ENCODE measurements at regions not wholly inside any gene's neighbourhood (a gene's known extent, or its start where the extent isn't known, plus 50 kb on each side); places are given as distances from the start of the nearest gene placed in this dataset.

- Histone ChIP-seq H3K4me1 (ENCODE audit: control insufficient read depth, insufficient read depth, low read length) (no peaks in the 10 kb centered on the region), H3K9me3 (ENCODE audit: control insufficient read depth, low read length) (no peaks in the 10 kb centered on the region), H3K9ac (ENCODE audit: low read length) (no peak overlapping the region), H3K4me3 (ENCODE audit: low read length) (no peak overlapping the region), H3K27me3 (replicated peaks; ENCODE audit: control insufficient read depth, insufficient read depth, low read length) (peaks cover 23% of the 10 kb centered on the region), H3K36me3 (ENCODE audit: control insufficient read depth, insufficient read depth, low read length, severe bottlenecking) (no peaks in the 10 kb centered on the region)
- DNase-seq (ENCODE audit: low read depth), result no peak
Observed at GRCh38 chr2:15788830-15789229, 151.5 kb upstream of the MYCN start.

DNA sequence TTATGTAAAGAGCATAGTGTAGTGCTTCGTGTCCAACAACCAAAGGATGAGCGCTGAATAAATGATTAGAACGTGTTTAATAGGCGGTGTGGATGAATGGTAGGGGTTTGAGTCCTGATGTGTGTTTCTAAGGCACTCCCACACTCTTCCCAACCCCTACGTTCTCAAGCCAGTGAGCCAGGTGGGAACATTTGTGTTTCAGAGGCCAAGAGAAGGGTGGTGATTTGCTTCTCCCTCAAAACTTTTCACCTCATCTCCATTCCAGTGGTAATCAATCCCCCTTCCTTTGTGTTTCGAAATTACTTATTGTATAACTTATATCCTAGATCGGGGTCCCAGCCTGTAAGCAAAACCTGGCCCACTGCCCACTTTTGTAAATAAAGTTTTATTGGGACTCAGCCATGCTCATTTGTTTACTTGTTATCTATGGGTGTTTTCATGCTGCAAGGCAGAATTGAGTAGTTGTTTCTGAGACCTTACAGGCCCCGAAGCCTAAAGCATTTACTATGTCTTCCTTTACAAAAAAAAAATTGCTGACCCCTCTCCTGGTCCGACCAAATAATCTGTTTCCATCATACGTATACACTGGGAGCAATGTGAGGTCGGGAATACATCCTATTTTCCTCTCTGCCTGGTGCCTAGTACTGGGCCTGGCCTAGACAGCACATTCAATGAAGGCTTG, 150.8 kb upstream of the MYCN start:
- Histone ChIP-seq H3K4me3 (ENCODE audit: low read length) (no peak overlapping the region), H3K9ac (ENCODE audit: low read length) (no peak overlapping the region), H3K36me3 (ENCODE audit: control insufficient read depth, insufficient read depth, low read length, severe bottlenecking) (no peaks in the 10 kb centered on the region), H3K27me3 (replicated peaks; ENCODE audit: control insufficient read depth, insufficient read depth, low read length) (peaks cover 27% of the 10 kb centered on the region), H3K4me1 (ENCODE audit: control insufficient read depth, insufficient read depth, low read length) (no peaks in the 10 kb centered on the region), H3K9me3 (ENCODE audit: control insufficient read depth, low read length) (no peaks in the 10 kb centered on the region)
- no peak for DNase-seq (ENCODE audit: low read depth)

GRCh38 chr2:15790326-15790725, 150.0 kb upstream of the MYCN start:
- peaks cover 27% of the 10 kb centered on the region for H3K27me3 ChIP-seq (replicated peaks; ENCODE audit: control insufficient read depth, insufficient read depth, low read length)
- H3K4me1 ChIP-seq (ENCODE audit: control insufficient read depth, insufficient read depth, low read length), result no peaks in the 10 kb centered on the region
- no peak overlapping the region for H3K4me3 ChIP-seq (ENCODE audit: low read length)
- no peak overlapping the region for H3K9ac ChIP-seq (ENCODE audit: low read length)
- no peaks in the 10 kb centered on the region for H3K9me3 ChIP-seq (ENCODE audit: control insufficient read depth, low read length)
- H3K36me3 ChIP-seq (ENCODE audit: control insufficient read depth, insufficient read depth, low read length, severe bottlenecking), result no peaks in the 10 kb centered on the region
- no peak for DNase-seq (ENCODE audit: low read depth)

DNA sequence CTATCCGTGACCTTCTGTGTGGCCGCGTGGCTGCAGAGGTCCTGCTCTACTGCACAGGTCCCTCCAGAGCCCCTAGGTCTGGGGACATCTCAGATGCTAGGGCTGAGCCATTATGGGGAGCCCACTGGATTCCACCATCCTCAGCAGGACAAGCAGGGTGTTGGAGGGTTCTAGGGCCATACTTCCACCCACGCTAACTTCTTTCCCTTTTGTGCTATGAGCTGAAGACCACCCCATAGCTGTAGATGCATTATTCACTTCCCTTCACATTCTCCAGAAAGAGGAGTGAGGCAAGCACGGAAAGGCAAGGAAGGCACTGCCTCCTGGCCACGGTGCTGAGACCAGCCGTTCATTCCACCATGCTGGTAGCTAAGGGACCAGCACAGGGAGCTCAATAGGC, 149.5 kb upstream of the MYCN start:
- Histone ChIP-seq H3K27me3 (replicated peaks; ENCODE audit: control insufficient read depth, insufficient read depth, low read length) (peaks cover 28% of the 10 kb centered on the region), H3K9me3 (ENCODE audit: control insufficient read depth, low read length) (no peaks in the 10 kb centered on the region), H3K4me3 (ENCODE audit: low read length) (no peak overlapping the region), H3K9ac (ENCODE audit: low read length) (no peak overlapping the region), H3K36me3 (ENCODE audit: control insufficient read depth, insufficient read depth, low read length, severe bottlenecking) (no peaks in the 10 kb centered on the region), H3K4me1 (ENCODE audit: control insufficient read depth, insufficient read depth, low read length) (no peaks in the 10 kb centered on the region)
- no peak for DNase-seq (ENCODE audit: low read depth)

- Histone ChIP-seq H3K9me3 (ENCODE audit: control insufficient read depth, low read length) (no peaks in the 10 kb centered on the region), H3K27me3 (replicated peaks; ENCODE audit: control insufficient read depth, insufficient read depth, low read length) (peaks cover 30% of the 10 kb centered on the region), H3K4me1 (ENCODE audit: control insufficient read depth, insufficient read depth, low read length) (no peaks in the 10 kb centered on the region), H3K36me3 (ENCODE audit: control insufficient read depth, insufficient read depth, low read length, severe bottlenecking) (no peaks in the 10 kb centered on the region), H3K4me3 (ENCODE audit: low read length) (no peak overlapping the region), H3K9ac (ENCODE audit: low read length) (no peak overlapping the region)
- DNase-seq (ENCODE audit: low read depth), result no peak
Observed at GRCh38 chr2:15791294-15791693, 149.1 kb upstream of the MYCN start.

- no peak for DNase-seq (ENCODE audit: low read depth)
- Histone ChIP-seq H3K27me3 (replicated peaks; ENCODE audit: control insufficient read depth, insufficient read depth, low read length) (peaks cover 38% of the 10 kb centered on the region), H3K9me3 (ENCODE audit: control insufficient read depth, low read length) (no peaks in the 10 kb centered on the region), H3K9ac (ENCODE audit: low read length) (no peak overlapping the region), H3K4me3 (ENCODE audit: low read length) (no peak overlapping the region), H3K4me1 (ENCODE audit: control insufficient read depth, insufficient read depth, low read length) (no peaks in the 10 kb centered on the region), H3K36me3 (ENCODE audit: control insufficient read depth, insufficient read depth, low read length, severe bottlenecking) (no peaks in the 10 kb centered on the region)
Observed at GRCh38 chr2:15792331-15792730, 148.0 kb upstream of the MYCN start.

DNA sequence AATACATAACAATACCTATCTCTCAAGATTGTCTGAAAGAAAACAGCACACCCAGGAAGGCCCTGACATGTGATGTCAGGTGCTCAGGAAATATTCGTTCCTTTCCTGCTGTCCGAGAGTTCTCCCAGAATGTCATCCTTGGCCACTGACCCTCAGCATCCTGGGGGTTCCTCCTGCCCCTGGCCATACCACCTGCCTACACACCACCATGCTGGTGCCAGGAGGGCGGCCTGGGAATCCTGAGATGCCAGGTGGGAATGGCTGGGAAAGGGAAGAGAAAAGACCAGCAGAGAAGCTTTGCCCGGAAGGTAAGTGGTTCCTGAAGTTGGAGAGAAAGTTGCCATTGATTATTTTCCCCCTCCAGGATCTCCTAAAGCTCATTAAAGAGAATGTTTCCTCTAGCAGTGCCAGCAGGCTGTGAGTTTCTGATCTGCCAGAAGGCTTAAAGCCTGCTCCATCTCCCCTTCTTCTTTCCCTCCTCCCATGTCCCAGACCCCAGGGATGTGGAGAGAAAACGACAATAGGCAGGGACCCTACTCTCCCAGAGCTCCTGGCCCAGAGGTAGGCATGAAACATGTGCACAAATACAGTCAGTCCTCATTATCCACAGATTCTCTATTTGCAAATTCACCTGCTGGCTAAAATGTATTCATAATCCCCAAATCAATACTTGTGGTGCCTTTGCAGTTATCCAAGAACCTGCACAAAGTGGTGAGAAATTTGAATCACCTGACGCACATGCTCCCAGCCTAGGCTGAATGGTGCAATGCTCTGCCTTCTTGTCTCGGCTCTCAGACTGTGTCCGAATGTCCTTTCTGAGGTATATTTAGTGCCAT, 147.1 kb upstream of the MYCN start:
- DNase-seq (ENCODE audit: low read depth), result no peak
- H3K36me3 ChIP-seq (ENCODE audit: control insufficient read depth, insufficient read depth, low read length, severe bottlenecking), result no peaks in the 10 kb centered on the region
- H3K9me3 ChIP-seq (ENCODE audit: control insufficient read depth, low read length), result no peaks in the 10 kb centered on the region
- H3K4me1 ChIP-seq (ENCODE audit: control insufficient read depth, insufficient read depth, low read length), result no peaks in the 10 kb centered on the region
- no peak overlapping the region for H3K9ac ChIP-seq (ENCODE audit: low read length)
- peaks cover 46% of the 10 kb centered on the region for H3K27me3 ChIP-seq (replicated peaks; ENCODE audit: control insufficient read depth, insufficient read depth, low read length)
- H3K4me3 ChIP-seq (ENCODE audit: low read length), result no peak overlapping the region

- Histone ChIP-seq H3K4me1 (ENCODE audit: control insufficient read depth, insufficient read depth, low read length) (no peaks in the 10 kb centered on the region), H3K27me3 (replicated peaks; ENCODE audit: control insufficient read depth, insufficient read depth, low read length) (peaks cover 51% of the 10 kb centered on the region), H3K9me3 (ENCODE audit: control insufficient read depth, low read length) (no peaks in the 10 kb centered on the region), H3K4me3 (ENCODE audit: low read length) (no peak overlapping the region), H3K36me3 (ENCODE audit: control insufficient read depth, insufficient read depth, low read length, severe bottlenecking) (no peaks in the 10 kb centered on the region), H3K9ac (ENCODE audit: low read length) (no peak overlapping the region)
- DNase-seq (ENCODE audit: low read depth), result no peak
Observed at GRCh38 chr2:15793978-15794377, 146.4 kb upstream of the MYCN start.

DNA sequence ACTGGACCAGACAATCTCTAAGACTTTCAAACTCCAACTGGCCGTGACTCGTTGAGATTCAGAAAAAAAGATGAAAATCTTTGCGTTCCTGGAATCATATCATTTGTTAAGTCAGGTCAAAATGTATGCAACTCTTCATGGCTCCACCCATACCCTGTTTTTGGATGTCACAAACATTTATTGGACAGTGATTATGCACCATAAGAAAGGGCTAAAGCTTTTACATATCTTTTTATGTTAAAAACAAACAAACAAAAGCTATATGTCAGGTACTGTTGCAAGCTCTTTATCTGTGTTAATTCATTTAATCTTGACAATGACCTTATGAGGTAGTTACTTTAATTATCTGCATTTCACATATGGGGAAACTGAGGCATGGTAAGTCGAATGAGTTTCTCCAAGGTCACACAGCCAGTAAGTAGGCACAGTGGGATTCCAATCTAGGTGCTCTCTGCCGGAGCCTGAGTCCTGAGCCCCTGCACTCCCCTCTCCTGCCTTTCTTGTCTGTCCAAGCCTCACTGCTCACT, 145.7 kb upstream of the MYCN start:
- Histone ChIP-seq H3K9me3 (ENCODE audit: control insufficient read depth, low read length) (no peaks in the 10 kb centered on the region), H3K4me3 (ENCODE audit: low read length) (no peak overlapping the region), H3K36me3 (ENCODE audit: control insufficient read depth, insufficient read depth, low read length, severe bottlenecking) (no peaks in the 10 kb centered on the region), H3K27me3 (replicated peaks; ENCODE audit: control insufficient read depth, insufficient read depth, low read length) (peaks cover 56% of the 10 kb centered on the region), H3K4me1 (ENCODE audit: control insufficient read depth, insufficient read depth, low read length) (no peaks in the 10 kb centered on the region), H3K9ac (ENCODE audit: low read length) (no peak overlapping the region)
- no peak for DNase-seq (ENCODE audit: low read depth)

GRCh38 chr2:15795426-15795825, 144.9 kb upstream of the MYCN start:
- Histone ChIP-seq H3K9me3 (ENCODE audit: control insufficient read depth, low read length) (no peaks in the 10 kb centered on the region), H3K27me3 (replicated peaks; ENCODE audit: control insufficient read depth, insufficient read depth, low read length) (peaks cover 56% of the 10 kb centered on the region)

DNA sequence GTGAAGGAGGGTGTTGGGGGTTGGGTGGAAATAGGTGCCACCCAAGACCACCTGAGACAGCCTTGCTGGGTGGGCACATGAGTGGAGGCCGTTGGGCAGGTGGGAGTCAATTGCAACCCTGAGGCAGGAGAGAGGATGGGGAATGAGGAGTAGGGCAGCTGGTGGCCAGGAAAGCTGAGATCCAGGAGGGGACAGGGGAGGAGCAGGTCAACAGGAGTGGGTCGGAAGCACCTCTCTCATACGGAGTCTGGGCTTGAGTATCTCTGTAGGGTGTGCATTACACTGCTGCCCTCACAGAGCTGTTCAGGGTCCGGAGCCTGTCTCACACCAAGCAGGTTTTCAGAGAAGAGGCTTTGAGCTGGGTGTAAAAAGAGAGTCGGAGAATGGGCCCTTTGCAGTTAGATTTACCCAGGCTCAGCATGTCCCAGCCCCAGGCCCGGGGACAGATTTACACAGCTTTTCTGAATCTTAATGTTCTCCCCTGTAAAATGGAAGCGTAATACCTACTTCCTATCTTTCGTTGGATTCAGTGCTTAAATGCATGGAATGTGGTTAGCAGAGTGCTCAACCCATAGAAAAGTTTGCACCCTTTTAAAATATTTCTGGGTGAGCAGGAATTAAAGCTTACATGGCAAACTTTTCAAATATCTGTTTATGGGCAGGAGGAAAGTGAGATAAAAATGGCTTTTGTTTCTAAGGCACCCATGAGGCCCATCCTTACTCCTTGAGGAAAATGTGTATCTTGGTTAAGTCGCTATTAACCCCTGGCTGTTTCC, 144.0 kb upstream of the MYCN start:
- Histone ChIP-seq H3K9me3 (ENCODE audit: control insufficient read depth, low read length) (no peaks in the 10 kb centered on the region), H3K4me1 (ENCODE audit: control insufficient read depth, insufficient read depth, low read length) (no peaks in the 10 kb centered on the region), H3K36me3 (ENCODE audit: control insufficient read depth, insufficient read depth, low read length, severe bottlenecking) (no peaks in the 10 kb centered on the region), H3K4me3 (ENCODE audit: low read length) (no peak overlapping the region), H3K9ac (ENCODE audit: low read length) (no peak overlapping the region), H3K27me3 (replicated peaks; ENCODE audit: control insufficient read depth, insufficient read depth, low read length) (peaks cover 56% of the 10 kb centered on the region)
- DNase-seq (ENCODE audit: low read depth), result no peak

More at GRCh38 chr2:15795426-15795825, 144.9 kb upstream of the MYCN start:
- H3K36me3 ChIP-seq (ENCODE audit: control insufficient read depth, insufficient read depth, low read length, severe bottlenecking), result no peaks in the 10 kb centered on the region
- no peak overlapping the region for H3K9ac ChIP-seq (ENCODE audit: low read length)
- H3K4me1 ChIP-seq (ENCODE audit: control insufficient read depth, insufficient read depth, low read length), result no peaks in the 10 kb centered on the region
- no peak overlapping the region for H3K4me3 ChIP-seq (ENCODE audit: low read length)
- DNase-seq (ENCODE audit: low read depth), result no peak
